ENCODE measurements at regions not wholly inside any gene's neighbourhood (a gene's known extent, or its start where the extent isn't known, plus 50 kb on each side); places are given as distances from the start of the nearest gene placed in this dataset.

GRCh38 chr4:19063662-19064061 lies 1042.1 kb upstream of the LCORL start:
- intact Hi-C loops (cut with DNase I) = no loop called here

DNA sequence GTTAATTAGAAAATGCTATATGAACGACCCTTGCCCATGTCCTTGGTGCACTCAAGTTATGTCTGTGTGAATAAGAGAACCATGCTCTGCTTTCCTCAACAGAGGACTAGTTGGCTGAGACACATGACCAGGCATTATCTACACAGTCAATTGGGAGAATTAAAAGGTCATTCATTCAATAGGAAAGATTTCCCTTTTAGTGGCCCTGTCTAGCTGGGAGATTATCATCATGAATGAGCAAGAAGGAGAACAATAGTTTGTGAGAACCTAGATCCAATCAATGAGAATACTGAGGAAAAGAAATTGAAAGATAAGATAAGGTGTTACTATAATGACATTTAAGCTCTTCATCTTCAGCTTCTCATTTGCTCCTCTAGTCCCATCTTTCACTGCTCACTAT lies 1033.4 kb upstream of the LCORL start:
- intact Hi-C loops (cut with DNase I) = no loop called here
- TF ChIP-seq CTCF (IDR thresholded peaks at IDR 0.05) = no peak
- no peak for TF ChIP-seq POLR2AphosphoS5 (IDR thresholded peaks at IDR 0.05)
- TF ChIP-seq EP300 (IDR thresholded peaks at IDR 0.05) = no peak
- no peak overlapping the region for H3K27ac ChIP-seq
- no peak for DNase-seq
- no peaks in the 10 kb centered on the region for H3K27me3 ChIP-seq
- H3K4me1 ChIP-seq = peaks cover 0 to 11% (median 0%) of the 10 kb centered on the region in 4 donors
- H3K9me3 ChIP-seq = peaks cover 0 to 3% (median 0%) of the 10 kb centered on the region in 4 donors
- H3K4me3 ChIP-seq = no peak overlapping the region
- H3K36me3 ChIP-seq = no peaks in the 10 kb centered on the region
- WGBS, 2 donors = 62 to 67% methylated on average over 1 of the region's 1 CpG

More at GRCh38 chr4:19063662-19064061, 1042.1 kb upstream of the LCORL start:
- Histone ChIP-seq H3K27ac (no peak overlapping the region), H3K4me3 (no peak overlapping the region), H3K27me3 (no peaks in the 10 kb centered on the region), H3K9me3 (peaks cover 0 to 3% (median 0%) of the 10 kb centered on the region in 4 donors), H3K4me1 (no peaks in the 10 kb centered on the region), H3K36me3 (no peaks in the 10 kb centered on the region)
- no peak for DNase-seq
- 26 to 70% methylated on average over 5 of the region's 5 CpGs for WGBS, 2 donors
- TF ChIP-seq CTCF (IDR thresholded peaks at IDR 0.05) = no peak
- no peak for TF ChIP-seq POLR2AphosphoS5 (IDR thresholded peaks at IDR 0.05)
- TF ChIP-seq EP300 (IDR thresholded peaks at IDR 0.05) = no peak
- no peak for TF ChIP-seq POLR2A (IDR thresholded peaks at IDR 0.05)

GRCh38 chr4:19051831-19052230 lies 1030.3 kb upstream of the LCORL start:
- WGBS, 2 donors = 45 to 80% methylated on average over 5 of the region's 5 CpGs
- no peaks in the 10 kb centered on the region for H3K9me3 ChIP-seq
- intact Hi-C loops (cut with DNase I) = no loop called here
- H3K27ac ChIP-seq = no peak overlapping the region
- no peak for DNase-seq
- H3K4me3 ChIP-seq = no peak overlapping the region
- no peak for TF ChIP-seq CTCF (IDR thresholded peaks at IDR 0.05)
- TF ChIP-seq EP300 (IDR thresholded peaks at IDR 0.05) = no peak
- TF ChIP-seq POLR2A (IDR thresholded peaks at IDR 0.05) = no peak
- TF ChIP-seq POLR2AphosphoS5 (IDR thresholded peaks at IDR 0.05) = no peak
- H3K27me3 ChIP-seq = no peaks in the 10 kb centered on the region
- peaks cover 0 to 11% (median 0%) of the 10 kb centered on the region in 4 donors for H3K4me1 ChIP-seq
- H3K36me3 ChIP-seq = no peaks in the 10 kb centered on the region

GRCh38 chr4:19047279-19047880 lies 1025.8 kb upstream of the LCORL start:
- intact Hi-C loops (cut with DNase I) = no loop called here
- no peak for DNase-seq
- Histone ChIP-seq H3K27me3 (no peaks in the 10 kb centered on the region), H3K36me3 (no peaks in the 10 kb centered on the region), H3K27ac (no peak overlapping the region), H3K9me3 (no peaks in the 10 kb centered on the region), H3K4me1 (peaks cover 0 to 11% (median 0%) of the 10 kb centered on the region in 4 donors), H3K4me3 (no peak overlapping the region)
- no peak for TF ChIP-seq EP300 (IDR thresholded peaks at IDR 0.05)
- no peak for TF ChIP-seq POLR2A (IDR thresholded peaks at IDR 0.05)
- TF ChIP-seq CTCF (IDR thresholded peaks at IDR 0.05) = no peak
- TF ChIP-seq POLR2AphosphoS5 (IDR thresholded peaks at IDR 0.05) = no peak
- 62 to 77% methylated on average over 2 of the region's 2 CpGs for WGBS, 2 donors

DNA sequence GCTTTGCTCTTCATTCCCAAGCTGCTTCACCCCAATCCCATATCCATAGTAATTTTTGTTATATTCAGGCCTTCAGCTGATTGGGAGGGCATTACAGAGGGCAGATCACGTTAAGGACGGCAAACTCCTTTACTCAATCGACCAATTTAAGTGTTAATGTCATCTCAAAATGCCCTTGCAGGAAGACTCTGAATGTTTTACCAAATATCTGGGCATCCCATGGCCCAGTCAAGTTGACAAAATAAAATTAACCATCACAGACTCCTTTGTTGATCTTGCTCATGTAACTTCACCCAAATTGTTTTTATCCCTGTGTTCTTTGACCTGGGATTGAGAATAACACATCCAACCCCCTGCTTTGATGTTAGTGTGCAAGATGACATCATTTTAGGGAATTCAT lies 1018.3 kb upstream of the LCORL start:
- Histone ChIP-seq H3K9me3 (no peaks in the 10 kb centered on the region), H3K27ac (no peak overlapping the region), H3K4me1 (no peaks in the 10 kb centered on the region), H3K27me3 (no peaks in the 10 kb centered on the region), H3K4me3 (no peak overlapping the region), H3K36me3 (no peaks in the 10 kb centered on the region)
- 87 to 92% methylated on average over 3 of the region's 3 CpGs for WGBS, 2 donors
- intact Hi-C loops (cut with DNase I) = no loop called here
- TF ChIP-seq POLR2A (IDR thresholded peaks at IDR 0.05) = no peak
- no peak for TF ChIP-seq POLR2AphosphoS5 (IDR thresholded peaks at IDR 0.05)
- TF ChIP-seq EP300 (IDR thresholded peaks at IDR 0.05) = no peak
- no peak for TF ChIP-seq CTCF (IDR thresholded peaks at IDR 0.05)
- DNase-seq = no peak

All from sigmoid colon (tissue), 6 donors.